ENCODE measurements at regions not wholly inside any gene's neighbourhood (a gene's known extent, or its start where the extent isn't known, plus 50 kb on each side); places are given as distances from the start of the nearest gene placed in this dataset.
"Not testable (repeated sequence)": the region's sequence is repeated elsewhere in the genome, so short reads cannot be mapped to it uniquely, and the experiment has no call there.

GRCh38 chr2:106320439-106320838 is 126.3 kb upstream of the UXS1 start:
- not testable (repeated sequence) for TF ChIP-seq CTCF (conservative IDR thresholded peaks at IDR 0.05 in 1 of 2, IDR thresholded peaks at IDR 0.05 in 1 of 2; ENCODE audit: extremely low read depth in 1 of 2, insufficient read depth in 1 of 2, low read depth in 1 of 2, low read length in 2 of 2); EZH2 (IDR thresholded peaks at IDR 0.05; ENCODE audit: borderline replicate concordance, low read length)

Measured in mammary epithelial cell (primary cell).